HG02759 (cell line): ENCODE measurements at regions not wholly inside any gene's neighbourhood (a gene's known extent, or its start where the extent isn't known, plus 50 kb on each side); places are given as distances from the start of the nearest gene placed in this dataset.

Source experiments
- ATAC-seq: cut with Tn5 transposase; IDR thresholded peaks from one replicate; pipeline ENCODE4 v1.9.1; 2021; ENCODE audit warnings: mild to moderate bottlenecking, moderate library complexity; ENCODE audit not compliant: unreplicated experiment

GRCh38 chr13:78997902-78998629 is 339.1 kb upstream of the OBI1 start:
- ATAC-seq = no peak

- ATAC-seq = no peak
Measured at GRCh38 chr13:78993792-78994191, 334.8 kb upstream of the OBI1 start.

- ATAC-seq = no peak
Measured at GRCh38 chr13:78981913-78982312, 323.0 kb upstream of the OBI1 start.

- ATAC-seq = no peak
Measured at GRCh38 chr13:78979349-78979748, 320.4 kb upstream of the OBI1 start.

GRCh38 chr13:78978381-78978998 is 319.5 kb upstream of the OBI1 start:
- ATAC-seq = peak; percentile 97

GRCh38 chr13:78977311-78977710 is 318.4 kb upstream of the OBI1 start:
- ATAC-seq = no peak

GRCh38 chr13:78976696-78977095 is 317.7 kb upstream of the OBI1 start:
- ATAC-seq = no peak

GRCh38 chr13:78972561-78972960 is 313.6 kb upstream of the OBI1 start:
- ATAC-seq = no peak

- ATAC-seq = no peak
Measured at GRCh38 chr13:78971355-78972025, 312.5 kb upstream of the OBI1 start.

- no peak for ATAC-seq
Measured at GRCh38 chr13:78960881-78961280, 301.9 kb upstream of the OBI1 start.

GRCh38 chr13:78958006-78958405 is 299.1 kb upstream of the OBI1 start:
- ATAC-seq = no peak

GRCh38 chr13:78940455-78941130 is 281.6 kb upstream of the OBI1 start:
- ATAC-seq = no peak

- no peak for ATAC-seq
Measured at GRCh38 chr13:78934336-78934735, 275.4 kb upstream of the OBI1 start.

GRCh38 chr13:78915015-78915414 is 256.1 kb upstream of the OBI1 start:
- no peak for ATAC-seq

- no peak for ATAC-seq
Measured at GRCh38 chr13:78913656-78914055, 254.7 kb upstream of the OBI1 start.

- ATAC-seq = no peak
Measured at GRCh38 chr13:78910147-78910546, 251.2 kb upstream of the OBI1 start.

- no peak for ATAC-seq
Measured at GRCh38 chr13:78909276-78909675, 250.3 kb upstream of the OBI1 start.

GRCh38 chr13:78907006-78907405 is 248.1 kb upstream of the OBI1 start:
- ATAC-seq = no peak

GRCh38 chr13:78897200-78897599 is 238.2 kb upstream of the OBI1 start:
- no peak for ATAC-seq

GRCh38 chr13:78884571-78884970 is 225.6 kb upstream of the OBI1 start:
- no peak for ATAC-seq

- ATAC-seq = no peak
Measured at GRCh38 chr13:78881751-78882150, 222.8 kb upstream of the OBI1 start.

GRCh38 chr13:78881054-78881453 is 222.1 kb upstream of the OBI1 start:
- no peak for ATAC-seq
